Uterus (tissue), 2 donors: ENCODE measurements at regions not wholly inside any gene's neighbourhood (a gene's known extent, or its start where the extent isn't known, plus 50 kb on each side); places are given as distances from the start of the nearest gene placed in this dataset.

Experiments
- CTCF ChIP-seq, 4 experiments: fragments of 200-600 bp in 2 of 4; fragments of 450-650 bp in 2 of 4; sonication (generic) in 2 of 4; IDR thresholded peaks; one replicate each; pipeline ENCODE4 v1.5.1; 2016 to 2019; ENCODE audit warnings: antibody characterized with exemption in 4 of 4, mild to moderate bottlenecking in 2 of 4, moderate library complexity in 1 of 4
- POLR2A ChIP-seq, 2 donors: fragments of 450-650 bp; IDR thresholded peaks; one replicate each; pipeline ENCODE4 v1.6.1; 2016; ENCODE audit warnings: antibody characterized with exemption in 2 of 2, mild to moderate bottlenecking in 1 of 2, moderate library complexity in 1 of 2

- TF ChIP-seq CTCF (IDR thresholded peaks at IDR 0.05) (no peak), POLR2A (IDR thresholded peaks at IDR 0.05) (no peak)
These were observed 843.0 kb downstream of the METTL15 start for GRCh38 chr11:28951191-28951590.
